Choroid plexus epithelial cell (primary cell): ENCODE measurements at regions not wholly inside any gene's neighbourhood (a gene's known extent, or its start where the extent isn't known, plus 50 kb on each side); places are given as distances from the start of the nearest gene placed in this dataset.
A peak's percentile ranks its signal among the peaks of the same experiment; 100 is the strongest.

Experiments used
- DNase-seq: peaks from one replicate; pipeline ENCODE4 v3.0.0-alpha.2; 2010; ENCODE audit warnings: low read depth
- H3K4me3 ChIP-seq: 2 replicates; pipeline ENCODE4 v1.5.1; 2011; ENCODE audit warnings: low read depth, mild to moderate bottlenecking, control low read depth, low read length, moderate library complexity
- CTCF ChIP-seq: conservative IDR thresholded peaks from 2 replicates; pipeline ENCODE4 v1.5.1; 2011; ENCODE audit warnings: low read depth, mild to moderate bottlenecking, control low read depth, inconsistent platforms, low read length, moderate library complexity

GRCh38 chr4:124427095-124427767 is 285.3 kb downstream of the ANKRD50 start:
- TF ChIP-seq CTCF, result no peak
- no peak overlapping the region for H3K4me3 ChIP-seq
- DNase-seq, result no peak

- H3K4me3 ChIP-seq, result no peak overlapping the region
- no peak for TF ChIP-seq CTCF
- no peak for DNase-seq
Observed at GRCh38 chr4:124428648-124429047, 283.9 kb downstream of the ANKRD50 start.

- TF ChIP-seq CTCF, result peak; percentile 14
- peak; percentile 46 for DNase-seq
- H3K4me3 ChIP-seq, result no peak overlapping the region
Observed at GRCh38 chr4:124429746-124430250, 282.7 kb downstream of the ANKRD50 start.

GRCh38 chr4:124431653-124432192 is 280.8 kb downstream of the ANKRD50 start:
- H3K4me3 ChIP-seq, result no peak overlapping the region
- no peak for TF ChIP-seq CTCF
- peak; percentile 24 for DNase-seq

- H3K4me3 ChIP-seq, result no peak overlapping the region
- no peak for TF ChIP-seq CTCF
- DNase-seq, result peak; percentile 70
Observed at GRCh38 chr4:124432500-124432899, 280.0 kb downstream of the ANKRD50 start.

- no peak overlapping the region for H3K4me3 ChIP-seq
Observed at GRCh38 chr4:124433044-124433443, 279.5 kb downstream of the ANKRD50 start.

More at GRCh38 chr4:124433044-124433443, 279.5 kb downstream of the ANKRD50 start:
- DNase-seq, result no peak
- no peak for TF ChIP-seq CTCF
